ENCODE measurements at regions not wholly inside any gene's neighbourhood (a gene's known extent, or its start where the extent isn't known, plus 50 kb on each side); places are given as distances from the start of the nearest gene placed in this dataset.

DNA sequence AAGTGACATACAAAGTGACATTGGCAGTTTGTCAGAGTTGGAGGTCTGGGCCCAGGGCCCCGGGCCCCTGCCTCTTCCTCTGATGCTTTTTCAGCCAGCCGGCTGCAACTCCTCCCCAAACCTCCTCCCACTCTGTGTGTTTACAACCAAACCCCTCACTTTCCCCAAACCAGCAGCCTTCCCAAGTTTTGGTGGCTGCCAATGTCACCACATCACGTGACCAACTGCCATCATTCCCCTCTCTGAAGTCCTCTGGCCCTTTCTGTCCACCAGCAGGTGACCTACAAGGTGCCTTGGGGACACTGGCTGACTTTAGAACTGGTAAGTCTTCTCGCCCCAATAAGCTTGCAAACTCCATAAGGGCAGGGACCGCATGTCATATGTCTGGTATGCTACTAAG is 357.7 kb downstream of the BCOR start (continued):
- TF ChIP-seq, protein P1, sequence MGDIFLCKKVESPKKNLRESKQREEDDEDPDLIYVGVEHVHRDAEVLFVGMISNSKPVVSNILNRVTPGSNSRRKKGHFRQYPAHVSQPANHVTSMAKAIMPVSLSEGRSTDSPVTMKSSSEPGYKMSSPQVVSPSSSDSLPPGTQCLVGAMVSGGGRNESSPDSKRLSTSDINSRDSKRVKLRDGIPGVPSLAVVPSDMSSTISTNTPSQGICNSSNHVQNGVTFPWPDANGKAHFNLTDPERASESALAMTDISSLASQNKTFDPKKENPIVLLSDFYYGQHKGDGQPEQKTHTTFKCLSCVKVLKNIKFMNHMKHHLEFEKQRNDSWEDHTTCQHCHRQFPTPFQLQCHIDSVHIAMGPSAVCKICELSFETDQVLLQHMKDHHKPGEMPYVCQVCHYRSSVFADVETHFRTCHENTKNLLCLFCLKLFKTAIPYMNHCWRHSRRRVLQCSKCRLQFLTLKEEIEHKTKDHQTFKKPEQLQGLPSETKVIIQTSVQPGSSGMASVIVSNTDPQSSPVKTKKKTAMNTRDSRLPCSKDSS (IDR thresholded peaks at IDR 0.05; ENCODE audit: low read depth, partially characterized antibody): no peak
- TF ChIP-seq RCOR1 (IDR thresholded peaks at IDR 0.05; ENCODE audit: borderline replicate concordance in 1 of 2, low read depth in 2 of 2, low read length in 2 of 2): no peak
- no peak for TF ChIP-seq XRCC5 (IDR thresholded peaks at IDR 0.05; ENCODE audit: low read depth, low read length)
- TF ChIP-seq, protein P2, sequence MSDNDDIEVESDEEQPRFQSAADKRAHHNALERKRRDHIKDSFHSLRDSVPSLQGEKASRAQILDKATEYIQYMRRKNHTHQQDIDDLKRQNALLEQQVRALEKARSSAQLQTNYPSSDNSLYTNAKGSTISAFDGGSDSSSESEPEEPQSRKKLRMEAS (CRISPR knock-in tag; IDR thresholded peaks at IDR 0.05): no peak
- TF ChIP-seq, protein P3, sequence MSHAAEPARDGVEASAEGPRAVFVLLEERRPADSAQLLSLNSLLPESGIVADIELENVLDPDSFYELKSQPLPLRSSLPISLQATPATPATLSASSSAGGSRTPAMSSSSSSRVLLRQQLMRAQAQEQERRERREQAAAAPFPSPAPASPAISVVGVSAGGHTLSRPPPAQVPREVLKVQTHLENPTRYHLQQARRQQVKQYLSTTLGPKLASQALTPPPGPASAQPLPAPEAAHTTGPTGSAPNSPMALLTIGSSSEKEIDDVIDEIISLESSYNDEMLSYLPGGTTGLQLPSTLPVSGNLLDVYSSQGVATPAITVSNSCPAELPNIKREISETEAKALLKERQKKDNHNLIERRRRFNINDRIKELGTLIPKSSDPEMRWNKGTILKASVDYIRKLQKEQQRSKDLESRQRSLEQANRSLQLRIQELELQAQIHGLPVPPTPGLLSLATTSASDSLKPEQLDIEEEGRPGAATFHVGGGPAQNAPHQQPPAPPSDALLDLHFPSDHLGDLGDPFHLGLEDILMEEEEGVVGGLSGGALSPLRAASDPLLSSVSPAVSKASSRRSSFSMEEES (CRISPR knock-in tag; IDR thresholded peaks at IDR 0.05): peak; percentile 45
- TF ChIP-seq TRIM28 (IDR thresholded peaks at IDR 0.05): no peak
- TF ChIP-seq ZNF23 (CRISPR knock-in tag; IDR thresholded peaks at IDR 0.05): no peak
- no peak for TF ChIP-seq KLF10 (CRISPR knock-in tag; IDR thresholded peaks at IDR 0.05)
- no peak for TF ChIP-seq PPARD (CRISPR knock-in tag; IDR thresholded peaks at IDR 0.05)
- TF ChIP-seq MAFF (IDR thresholded peaks at IDR 0.05; ENCODE audit: low read length): no peak
